ENCODE measurements at regions not wholly inside any gene's neighbourhood (a gene's known extent, or its start where the extent isn't known, plus 50 kb on each side); places are given as distances from the start of the nearest gene placed in this dataset.

- no peak overlapping the region for H3K4me3 ChIP-seq (replicated peaks; ENCODE audit: low read depth, low read length)
- no peak for DNase-seq (ENCODE audit: low read depth)
- TF ChIP-seq CTCF (IDR thresholded peaks at IDR 0.05; ENCODE audit: low read length, missing control alignments), result no peak
These were observed 216.1 kb downstream of the QKI start for GRCh38 chr6:163630572-163630971.

- DNase-seq (ENCODE audit: low read depth), result no peak
- no peak overlapping the region for H3K4me3 ChIP-seq (replicated peaks; ENCODE audit: low read depth, low read length)
- TF ChIP-seq CTCF (IDR thresholded peaks at IDR 0.05; ENCODE audit: low read length, missing control alignments), result no peak
These were observed 215.6 kb downstream of the QKI start for GRCh38 chr6:163630096-163630495.
